Forelimb muscle (tissue), 1 donor: ENCODE measurements at regions not wholly inside any gene's neighbourhood (a gene's known extent, or its start where the extent isn't known, plus 50 kb on each side); places are given as distances from the start of the nearest gene placed in this dataset.
"Not testable (repeated sequence)": the region's sequence is repeated elsewhere in the genome, so short reads cannot be mapped to it uniquely, and the experiment has no call there.

Source experiments
- DNase-seq: peaks from one replicate; pipeline ENCODE4 v3.0.0-alpha.2; 2013; ENCODE audit warnings: low read depth

DNA sequence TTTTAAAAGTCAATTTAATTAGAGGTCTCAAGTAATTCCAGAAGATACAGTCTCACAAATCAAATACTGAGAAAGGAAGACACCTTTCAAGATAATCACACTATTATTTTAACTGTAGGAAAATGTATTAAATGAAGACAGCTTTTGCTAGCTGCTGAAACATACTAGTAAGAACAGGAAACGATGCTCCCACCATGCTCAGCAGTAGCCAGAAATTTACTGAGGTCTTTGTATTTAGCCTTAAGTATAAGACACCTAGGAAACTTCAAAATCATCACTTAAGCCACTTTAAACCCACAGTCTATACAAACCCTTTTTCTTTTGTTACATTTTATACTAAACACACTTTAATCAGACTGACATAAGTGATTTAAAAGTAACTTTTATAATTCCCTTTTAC lies 72.7 kb upstream of the NPIPB12 start:
- not testable (repeated sequence) for DNase-seq

DNA sequence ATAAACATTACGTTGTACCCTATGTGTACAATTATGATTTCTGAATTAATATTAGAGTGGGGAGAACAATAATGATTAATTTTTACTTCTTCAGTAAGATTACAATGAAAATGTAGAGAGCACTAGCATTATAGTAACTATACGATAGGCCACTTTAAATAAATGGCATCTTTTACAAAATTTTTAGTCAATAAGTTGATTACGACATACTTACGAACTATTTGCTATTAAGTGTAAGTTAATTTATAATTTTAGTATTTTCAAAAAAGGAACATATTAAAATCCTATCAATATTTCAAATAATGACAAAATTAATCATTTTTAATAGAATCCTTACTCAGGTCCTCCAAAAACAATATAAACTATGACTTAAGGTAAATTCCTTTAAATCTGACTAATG lies 75.6 kb upstream of the NPIPB12 start:
- DNase-seq, result not testable (repeated sequence)

DNA sequence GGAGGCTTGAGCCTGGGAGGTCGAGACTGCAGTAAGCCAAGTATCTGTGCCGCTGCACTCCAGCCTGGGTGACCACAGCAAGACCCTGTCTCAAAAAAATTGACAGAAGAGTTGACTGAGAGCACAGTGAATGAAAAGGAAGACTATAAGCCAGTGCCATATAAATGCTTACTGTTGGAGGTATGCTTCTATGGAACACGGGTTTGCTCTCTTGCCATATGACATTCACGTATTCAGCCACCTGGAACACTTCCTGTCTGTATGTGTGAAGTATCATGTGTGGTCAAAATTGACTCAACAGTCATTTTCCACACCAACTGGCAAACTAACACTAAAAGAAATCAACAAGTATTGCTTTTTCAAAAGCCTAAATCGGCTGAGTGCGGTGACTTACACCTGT lies 71.1 kb upstream of the SPN start:
- not testable (repeated sequence) for DNase-seq

DNA sequence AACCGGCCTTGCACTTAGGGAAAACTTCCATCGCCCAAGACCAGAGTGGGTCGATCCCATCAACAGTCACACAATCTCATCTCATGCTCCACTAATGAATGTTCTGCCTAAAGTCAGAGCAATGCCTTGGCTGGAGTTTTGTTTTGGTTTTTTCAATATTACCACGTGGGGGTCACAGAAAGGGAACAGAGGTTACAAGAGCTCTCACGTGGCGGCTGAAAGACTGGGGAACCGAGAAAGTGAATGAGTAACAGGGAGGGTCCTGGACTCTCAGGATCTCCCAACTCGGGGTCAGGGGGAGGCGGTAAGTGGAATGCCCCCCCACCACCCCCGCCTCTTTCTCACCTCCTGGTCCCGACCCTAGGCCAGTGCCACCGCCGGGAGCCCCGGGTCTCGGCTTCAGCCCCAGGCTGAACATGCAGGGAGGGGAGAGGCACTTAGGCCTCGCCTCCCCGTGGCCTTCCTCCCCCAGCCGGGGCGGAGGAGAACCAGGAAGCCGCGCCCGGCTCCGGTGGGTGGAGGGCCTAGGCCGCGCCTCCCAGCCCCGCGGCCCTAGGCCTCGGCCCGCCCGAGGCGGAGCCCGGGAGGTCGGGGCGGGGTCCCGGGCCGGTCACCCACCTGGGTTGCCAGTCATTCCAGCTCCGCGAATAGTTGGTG lies 68.7 kb upstream of the SPN start:
- not testable (repeated sequence) for DNase-seq

DNA sequence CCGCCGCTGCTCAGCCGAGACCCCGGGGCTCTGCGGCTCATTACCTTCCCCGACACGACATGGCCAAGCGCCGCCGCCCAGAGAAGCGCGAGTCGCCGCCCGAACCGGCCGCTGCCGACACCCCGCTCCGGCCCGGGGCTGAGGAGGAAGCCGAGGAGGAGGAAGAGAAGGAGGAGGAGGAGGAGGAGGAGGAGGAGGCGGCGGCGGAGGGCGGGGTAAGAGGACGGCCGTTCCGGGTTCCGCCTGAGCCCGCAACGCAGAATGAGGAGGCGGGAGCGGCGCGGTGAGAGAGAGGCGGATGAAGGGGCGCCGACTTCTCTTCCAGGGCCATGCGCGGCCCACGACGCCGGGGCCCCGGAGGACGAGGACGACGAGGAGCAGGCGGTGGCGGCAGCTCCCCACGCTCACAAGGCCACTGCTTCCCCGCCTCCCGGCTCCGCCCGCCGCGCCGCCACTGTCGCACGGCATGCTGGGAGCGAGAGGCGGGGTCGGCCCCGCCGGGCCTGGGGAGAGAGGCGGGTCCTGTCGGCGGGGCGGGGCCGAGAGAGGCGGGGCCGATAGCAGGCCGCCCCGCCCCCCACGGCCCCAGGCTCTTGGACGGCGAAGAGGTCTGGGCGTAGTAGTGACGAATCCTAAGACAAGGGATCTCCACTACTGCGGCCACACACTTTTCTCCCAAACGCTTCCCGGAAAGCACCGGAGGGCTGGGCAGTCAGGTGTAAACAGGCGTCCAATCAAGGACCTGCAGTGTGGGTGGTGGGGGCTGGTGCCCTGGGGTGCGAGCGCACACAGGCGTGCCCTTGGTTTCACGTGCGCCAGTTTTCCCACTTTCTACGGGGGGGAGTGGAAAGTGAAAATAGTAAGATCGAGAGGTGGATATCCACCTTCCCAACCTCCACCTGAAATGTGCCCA lies 67.9 kb upstream of the SPN start:
- peak; percentile 38 for DNase-seq

- DNase-seq, result not testable (repeated sequence)
Observed at GRCh38 chr16:29597030-29597429, 66.0 kb upstream of the SPN start.

DNA sequence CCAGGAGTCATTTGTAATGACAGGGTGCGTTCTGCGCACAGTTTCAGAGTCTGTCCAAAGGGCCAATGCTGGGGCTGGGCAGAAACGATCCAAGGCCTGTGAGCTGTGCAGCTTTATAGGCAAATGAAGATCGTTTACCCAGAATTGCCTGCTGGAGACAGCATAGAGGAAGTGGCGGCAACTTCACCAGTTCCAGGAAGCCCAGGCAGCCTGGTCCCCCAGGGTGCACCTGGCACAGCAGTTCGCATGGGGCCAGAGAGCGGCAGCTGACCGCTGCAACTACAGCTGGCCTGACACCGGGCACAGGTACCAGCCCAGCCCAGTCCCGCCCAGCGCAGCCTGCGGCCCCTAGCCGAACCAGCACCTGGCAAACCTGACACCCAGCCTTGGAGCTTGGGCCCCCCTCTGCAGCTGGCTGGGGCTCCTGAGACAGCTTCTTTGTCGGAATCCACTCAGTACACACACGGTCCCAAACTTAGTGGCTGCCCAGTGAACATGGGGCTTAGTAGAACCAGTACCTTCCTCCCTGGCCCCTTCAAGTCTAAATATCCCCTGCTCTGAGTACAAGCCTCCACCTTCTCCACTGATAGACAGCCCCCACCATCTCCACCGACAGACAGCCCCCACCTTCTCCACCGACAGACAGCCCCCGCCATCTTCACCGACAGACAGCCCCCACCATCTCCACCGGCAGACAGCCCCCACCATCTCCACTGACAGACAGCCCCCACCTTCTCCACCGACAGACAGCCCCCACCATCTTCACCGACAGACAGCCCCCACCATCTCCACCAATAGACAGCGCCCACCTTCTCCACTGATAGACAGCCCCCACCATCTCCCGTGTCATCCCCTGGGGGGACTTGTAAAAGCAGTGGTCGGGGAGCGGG lies 62.7 kb upstream of the SPN start:
- not testable (repeated sequence) for DNase-seq

- DNase-seq, result not testable (repeated sequence)
Observed at GRCh38 chr16:29602247-29602625, 60.8 kb upstream of the SPN start.

DNA sequence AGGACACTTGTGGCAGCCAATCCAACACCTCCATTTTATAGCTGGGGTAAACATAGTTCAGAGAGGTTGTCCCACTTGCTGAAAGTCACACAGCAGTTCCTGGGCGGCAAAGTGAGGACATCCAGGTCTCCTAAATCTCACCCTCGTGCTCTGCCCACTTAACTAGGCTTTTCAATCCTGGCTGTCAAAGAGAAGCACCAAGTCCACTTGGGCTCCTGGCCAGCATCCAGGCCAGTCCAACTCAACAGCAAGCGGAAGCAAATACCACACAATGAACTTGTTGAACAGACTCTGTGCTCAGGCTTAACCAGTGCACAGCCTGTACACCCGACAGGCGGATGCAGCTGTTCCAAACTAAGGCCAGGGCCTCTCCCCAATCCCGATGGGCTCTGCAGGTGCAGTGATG lies 60.4 kb upstream of the SPN start:
- DNase-seq, result not testable (repeated sequence)

GRCh38 chr16:29604631-29605549 lies 58.2 kb upstream of the SPN start:
- not testable (repeated sequence) for DNase-seq

GRCh38 chr16:29605593-29606205 lies 57.3 kb upstream of the SPN start:
- not testable (repeated sequence) for DNase-seq

DNA sequence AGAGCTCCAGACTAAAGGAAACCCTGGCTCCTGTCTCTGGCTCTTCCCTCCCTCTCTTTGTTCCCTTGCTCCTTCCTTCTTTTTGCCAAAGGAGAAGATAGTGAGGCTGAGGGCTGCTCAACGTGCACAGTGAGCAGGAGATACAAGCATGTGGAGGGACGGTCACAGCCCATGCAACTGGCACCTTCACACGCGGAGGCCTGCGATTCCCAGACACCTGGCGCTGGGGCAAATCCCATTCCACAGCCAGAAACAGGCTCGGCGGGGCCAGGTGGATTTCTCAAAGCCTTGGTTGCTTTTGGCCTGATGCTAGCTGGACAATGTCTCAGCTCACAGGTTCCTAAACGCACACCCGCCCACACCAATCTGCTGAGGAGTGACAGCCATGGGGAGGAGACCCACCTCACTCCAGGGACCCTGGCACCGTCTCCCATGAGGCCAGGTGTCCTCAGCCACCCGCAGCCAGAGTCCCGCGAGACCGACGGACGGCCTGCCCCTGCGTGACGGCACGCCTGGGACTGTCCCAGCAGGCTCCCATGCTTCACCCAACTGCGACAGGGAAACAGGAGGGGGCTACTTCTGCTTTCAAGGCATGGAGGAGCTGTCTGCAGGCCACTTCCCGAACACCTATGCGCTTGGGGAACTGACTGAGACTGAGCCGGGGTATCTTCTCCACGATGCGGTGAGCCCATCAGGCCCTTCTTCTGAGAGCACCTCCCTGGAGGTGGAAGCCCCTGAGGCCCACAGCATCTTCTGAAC lies 56.2 kb upstream of the SPN start:
- not testable (repeated sequence) for DNase-seq

DNA sequence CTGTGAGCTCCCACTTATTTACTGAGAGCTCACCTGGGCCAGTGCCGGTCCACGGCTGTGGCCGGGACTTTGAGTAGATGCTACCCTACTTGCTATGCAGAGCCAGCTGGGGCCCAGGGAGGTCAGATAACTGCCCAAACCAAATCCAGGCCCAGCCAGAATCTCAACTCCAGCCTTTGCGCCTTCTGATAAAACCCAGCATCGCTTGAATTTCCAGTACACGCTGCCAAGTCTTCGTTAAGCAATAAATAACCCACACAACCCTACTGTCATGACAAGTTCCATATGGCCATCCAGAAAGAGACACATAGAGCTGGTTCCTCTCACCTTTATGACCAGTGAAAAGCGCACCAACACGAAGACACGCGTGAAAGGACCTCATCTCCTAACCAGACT lies 55.6 kb upstream of the SPN start:
- not testable (repeated sequence) for DNase-seq

DNA sequence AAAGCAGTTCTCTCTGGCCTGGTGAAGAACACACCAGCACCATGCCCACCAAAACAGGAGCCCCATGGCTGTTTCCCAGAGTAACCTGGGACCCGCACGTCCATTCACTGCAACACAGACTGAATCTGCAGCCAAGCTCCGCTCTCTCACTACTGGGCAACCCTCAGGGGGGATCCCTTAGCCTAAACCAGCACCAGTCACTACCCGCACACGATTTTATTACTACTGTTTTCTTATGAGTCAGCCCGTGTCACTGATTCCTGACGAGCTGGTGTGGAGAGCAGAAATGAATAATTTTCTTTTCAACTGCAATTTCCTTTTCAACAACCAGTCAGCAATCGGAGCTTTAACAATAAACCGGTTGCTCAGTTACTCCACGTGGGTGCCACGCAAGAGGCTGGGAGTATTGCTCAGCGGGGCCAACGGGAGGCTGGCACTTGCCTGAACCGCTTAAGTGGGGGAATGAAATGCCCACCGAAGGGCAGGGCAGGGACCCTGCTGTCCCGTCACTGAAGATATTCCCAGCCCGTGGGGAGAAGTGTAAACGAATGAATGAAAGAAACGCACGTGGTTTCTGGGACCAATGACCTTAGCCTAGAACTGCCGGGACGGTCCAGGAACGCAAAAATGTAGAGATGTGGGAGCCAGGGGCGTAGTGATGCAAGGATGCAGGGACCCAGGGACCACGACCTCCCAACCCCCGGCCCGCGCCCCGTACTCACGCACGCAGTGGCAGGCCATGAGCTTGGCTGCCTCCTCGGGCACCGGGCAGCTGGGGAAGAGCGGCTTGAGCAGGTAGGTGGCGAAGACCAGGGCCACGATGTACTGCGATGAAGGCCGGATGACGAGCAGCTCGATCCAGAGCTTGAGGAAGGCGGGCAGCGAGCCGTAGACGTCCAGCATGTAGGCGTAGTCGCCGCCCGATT lies 50.4 kb upstream of the SPN start:
- not testable (repeated sequence) for DNase-seq
